Stimulated activated CD8-positive, alpha-beta memory T cell treated with anti-CD3 and anti-CD28 coated beads, Interleukin-15, amount 100 ng/mL, for 4 hours (primary cell): ENCODE measurements at regions not wholly inside any gene's neighbourhood (a gene's known extent, or its start where the extent isn't known, plus 50 kb on each side); places are given as distances from the start of the nearest gene placed in this dataset.

ENCODE experiments used
- DNase-seq, 2 donors: peaks; one replicate each; pipeline ENCODE4 v3.0.0-alpha.2; 2020; ENCODE audit warnings: low read depth in 2 of 2

DNA sequence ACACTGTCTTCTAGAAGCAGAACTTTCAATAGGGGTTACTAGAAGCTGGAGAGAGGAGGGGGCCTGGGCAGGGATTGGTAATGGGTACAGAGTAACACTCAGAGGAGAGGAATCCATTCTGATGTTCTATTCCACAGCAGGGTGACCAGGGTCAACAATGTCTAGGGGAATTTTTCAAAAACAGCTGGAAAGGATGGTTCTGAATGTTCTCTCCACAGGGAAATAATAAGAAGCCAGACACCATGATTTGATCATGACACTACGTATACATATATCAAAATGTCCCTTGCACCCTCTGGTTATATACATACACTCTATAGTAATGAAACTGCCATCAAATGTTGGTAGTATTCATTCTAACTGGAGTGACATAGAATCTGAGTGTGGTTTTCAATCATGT lies 111.2 kb upstream of the TOP3B start:
- DNase-seq: no peak

DNA sequence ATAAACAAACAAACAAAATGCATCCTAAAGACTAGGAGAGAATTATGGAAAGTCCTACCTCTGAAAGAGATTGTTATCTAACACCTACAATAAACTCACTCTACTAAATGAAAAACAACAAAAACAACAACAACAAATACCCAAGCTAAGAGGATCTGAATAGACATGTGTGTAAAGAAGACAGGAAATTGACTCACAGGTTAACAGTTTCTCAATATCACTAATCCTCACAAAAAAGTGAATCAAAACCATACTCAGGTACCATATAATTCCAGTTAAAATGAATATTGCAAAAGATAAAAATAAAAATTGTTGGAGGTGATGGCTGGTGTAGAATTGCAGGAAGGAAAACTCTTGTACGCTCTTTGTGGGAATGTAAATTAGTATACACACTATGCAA lies 110.4 kb upstream of the TOP3B start:
- no peak for DNase-seq

GRCh38 chr22:22092101-22092500 lies 109.5 kb upstream of the TOP3B start:
- DNase-seq: no peak

- no peak for DNase-seq
These were observed 108.9 kb upstream of the TOP3B start for GRCh38 chr22:22091400-22091878.

- no peak for DNase-seq
These were observed 108.2 kb upstream of the TOP3B start for GRCh38 chr22:22090650-22091399.

DNA sequence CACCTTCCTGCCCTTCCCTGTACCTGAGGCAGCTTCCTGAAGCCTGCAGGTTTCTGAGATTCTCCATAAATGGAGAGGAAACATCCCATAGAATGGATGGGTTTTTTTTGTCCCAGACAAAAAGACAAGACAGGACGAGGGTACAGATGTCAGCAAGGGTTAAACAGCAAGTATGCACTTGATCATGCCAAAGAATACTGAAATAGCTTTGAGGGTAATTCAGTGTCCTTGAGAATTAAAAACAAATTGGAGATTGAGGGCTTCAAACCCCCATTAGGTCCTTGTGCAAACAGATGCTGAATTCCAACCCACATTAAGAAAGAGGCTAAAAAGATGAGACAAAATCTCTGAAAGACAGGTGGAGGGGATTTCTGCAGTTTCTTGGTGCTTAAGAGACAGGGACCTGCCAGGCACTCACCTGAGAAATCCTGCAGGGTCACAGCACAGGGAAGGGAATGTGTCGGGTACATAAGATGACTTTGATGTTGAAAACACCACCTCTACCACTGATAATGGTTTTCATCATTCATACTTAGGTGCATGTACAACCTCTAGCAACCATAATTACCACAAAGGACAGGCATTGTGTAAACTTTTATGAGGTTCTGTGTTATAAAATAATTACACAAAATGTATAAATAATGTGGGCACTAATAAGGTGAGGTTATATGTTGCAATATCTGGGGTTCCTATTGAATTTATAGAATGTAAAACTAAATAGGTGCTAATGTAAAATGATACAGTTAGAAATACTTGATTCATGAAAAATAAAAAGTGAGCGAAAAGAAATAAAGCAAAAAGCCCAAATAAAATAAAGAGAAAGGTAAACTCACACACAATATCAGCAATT lies 107.1 kb upstream of the TOP3B start:
- DNase-seq: no peak

GRCh38 chr22:22088658-22089458 lies 106.3 kb upstream of the TOP3B start:
- no peak for DNase-seq

- no peak for DNase-seq
These were observed 105.5 kb upstream of the TOP3B start for GRCh38 chr22:22087854-22088657.

GRCh38 chr22:22086501-22087158 lies 104.0 kb upstream of the TOP3B start:
- DNase-seq: no peak

GRCh38 chr22:22085702-22086500 lies 103.3 kb upstream of the TOP3B start:
- DNase-seq: no peak

DNA sequence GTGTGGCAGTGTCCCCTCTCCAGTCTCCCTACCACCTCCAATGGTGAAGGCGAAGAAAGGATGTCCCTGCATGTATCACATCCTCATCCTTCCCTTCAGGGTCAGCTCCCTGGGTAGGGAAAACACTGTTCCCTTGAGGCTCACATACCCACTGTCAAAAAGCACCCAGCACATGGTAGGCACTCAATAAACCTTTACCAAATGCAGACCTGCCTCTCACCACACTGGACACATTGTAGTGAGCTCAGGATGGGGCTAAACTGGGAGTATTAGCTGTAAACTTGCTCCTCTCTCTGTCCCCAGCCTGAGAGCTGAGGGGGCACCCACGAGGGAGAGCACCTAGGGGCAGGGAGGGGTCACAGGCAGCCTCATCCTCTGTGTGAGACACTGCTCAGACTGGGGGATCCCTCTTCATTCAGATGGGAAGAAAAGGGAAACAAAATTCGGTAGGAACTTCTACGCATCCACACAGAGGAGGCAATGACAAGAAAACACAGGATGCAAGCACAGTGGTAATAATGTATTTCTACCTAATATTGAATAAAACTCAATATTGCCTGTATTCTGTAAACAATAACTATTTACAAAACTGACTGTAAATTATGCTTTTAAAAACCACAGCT lies 101.6 kb upstream of the TOP3B start:
- no peak for DNase-seq

DNA sequence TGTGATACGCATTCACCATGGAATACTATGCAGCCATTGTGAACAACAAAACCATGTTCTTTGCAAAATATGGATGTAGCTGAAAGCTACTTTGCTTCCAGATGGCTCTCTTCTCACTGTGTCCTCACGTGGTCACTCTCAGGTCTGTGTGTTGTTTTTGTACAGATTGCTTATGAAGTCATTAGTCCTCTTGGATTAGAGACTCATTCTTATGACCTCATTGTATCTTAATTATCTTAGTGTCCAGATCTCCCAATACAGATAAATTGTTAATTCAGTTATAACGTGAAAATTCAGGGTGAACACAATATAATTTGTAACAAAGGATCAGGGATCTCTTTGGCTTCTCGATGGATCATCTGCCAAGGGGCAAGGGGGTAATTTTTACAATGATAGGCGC lies 100.4 kb upstream of the TOP3B start:
- DNase-seq: no peak

DNA sequence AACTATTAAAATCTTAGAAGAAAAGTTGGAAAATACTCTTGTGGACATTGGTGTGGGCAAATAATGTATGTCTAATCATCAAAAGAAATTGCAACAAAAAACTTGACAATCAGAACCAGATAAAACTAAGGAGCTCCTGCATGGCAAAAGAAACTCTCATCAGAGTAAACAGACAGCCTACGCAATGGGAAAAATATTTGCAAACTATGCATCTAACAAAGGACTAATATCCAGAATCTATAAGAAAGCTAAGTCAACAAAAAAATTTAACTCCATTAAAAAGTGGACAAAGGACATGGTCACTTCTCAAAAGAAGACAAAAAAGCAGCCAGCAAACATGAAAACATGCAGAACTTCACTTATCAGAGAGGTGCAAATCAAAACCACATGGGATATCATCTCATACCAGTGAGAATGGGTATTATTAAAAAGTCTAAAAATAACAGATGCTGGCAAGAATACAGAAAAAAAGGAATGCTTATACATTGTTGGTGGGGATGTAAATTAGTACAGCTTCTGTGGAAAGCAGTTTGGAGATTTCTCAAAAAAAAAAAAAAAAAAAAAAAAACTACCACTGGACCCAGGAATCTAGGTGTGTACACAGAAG lies 99.7 kb upstream of the TOP3B start:
- DNase-seq: no peak

GRCh38 chr22:22080270-22080669 lies 97.7 kb upstream of the TOP3B start:
- DNase-seq: no peak

- DNase-seq: no peak
These were observed 97.0 kb upstream of the TOP3B start for GRCh38 chr22:22079404-22080148.

- DNase-seq: no peak
These were observed 95.7 kb upstream of the TOP3B start for GRCh38 chr22:22078329-22078728.

DNA sequence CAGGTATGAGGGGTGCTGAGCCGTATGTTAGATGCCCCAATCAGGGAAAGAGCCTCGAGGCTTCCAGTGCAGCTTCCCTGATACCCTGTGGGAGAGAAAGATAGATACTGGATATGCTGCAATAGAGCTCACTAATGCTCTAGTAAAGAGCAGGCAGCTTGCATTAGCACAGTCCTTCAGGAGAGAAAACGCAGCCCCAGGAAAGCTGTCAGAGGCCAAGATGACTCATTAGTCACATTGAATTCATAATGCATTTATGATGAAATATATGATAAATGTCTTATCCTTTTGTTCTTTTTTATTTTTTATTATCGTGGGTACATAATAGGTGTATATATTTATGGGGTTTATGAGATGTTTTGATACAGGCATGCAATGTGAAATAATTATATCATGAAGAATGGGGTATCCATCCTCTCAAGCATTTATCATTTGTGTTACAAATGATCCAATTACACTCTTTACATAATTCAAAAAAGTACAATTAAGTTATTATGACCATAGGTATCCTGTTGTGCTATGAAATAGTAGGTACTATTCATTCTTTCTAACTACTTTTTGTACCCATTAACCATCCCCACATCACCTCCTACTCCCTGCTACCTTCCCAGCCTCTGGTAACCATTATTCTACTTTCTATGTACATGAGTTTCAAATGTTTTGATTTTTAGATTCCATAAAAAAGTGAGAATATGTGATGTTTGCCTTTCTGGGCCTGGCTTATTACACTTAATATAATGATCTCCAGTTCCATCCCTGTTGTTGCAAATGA lies 94.5 kb upstream of the TOP3B start:
- no peak for DNase-seq

- DNase-seq: no peak
These were observed 93.8 kb upstream of the TOP3B start for GRCh38 chr22:22076361-22076760.
